SH-SY5Y (cell line): ENCODE measurements at regions not wholly inside any gene's neighbourhood (a gene's known extent, or its start where the extent isn't known, plus 50 kb on each side); places are given as distances from the start of the nearest gene placed in this dataset.

Source experiments
- GATA2 ChIP-seq: IDR thresholded peaks from 2 replicates; pipeline ENCODE4 v1.6.1; 2011; ENCODE audit warnings: mild to moderate bottlenecking, low read depth, low read length
- GATA3 ChIP-seq: IDR thresholded peaks from 2 replicates; pipeline ENCODE4 v1.6.1; 2011; ENCODE audit warnings: low read depth, mild to moderate bottlenecking, low read length, moderate library complexity

- TF ChIP-seq GATA2 (no peak), GATA3 (no peak)
Observed at GRCh38 chr4:152007111-152007510, 246.3 kb upstream of the GATB start.
